HG03139 (cell line): ENCODE measurements at regions not wholly inside any gene's neighbourhood (a gene's known extent, or its start where the extent isn't known, plus 50 kb on each side); places are given as distances from the start of the nearest gene placed in this dataset.

Source experiments
- ATAC-seq: cut with Tn5 transposase; IDR thresholded peaks from one replicate; pipeline ENCODE4 v1.9.1; 2021; ENCODE audit not compliant: unreplicated experiment

- ATAC-seq: no peak
Observed at GRCh38 chr10:78794736-78795455, 273.9 kb upstream of the ZMIZ1 start.

- ATAC-seq: no peak
Observed at GRCh38 chr10:78798976-78799730, 269.6 kb upstream of the ZMIZ1 start.

- no peak for ATAC-seq
Observed at GRCh38 chr10:78800006-78800405, 268.8 kb upstream of the ZMIZ1 start.

GRCh38 chr10:78800535-78801320 lies 268.0 kb upstream of the ZMIZ1 start:
- no peak for ATAC-seq

GRCh38 chr10:78802431-78802830 lies 266.3 kb upstream of the ZMIZ1 start:
- ATAC-seq: no peak

GRCh38 chr10:78802866-78803265 lies 265.9 kb upstream of the ZMIZ1 start:
- no peak for ATAC-seq

GRCh38 chr10:78803710-78804109 lies 265.1 kb upstream of the ZMIZ1 start:
- ATAC-seq: no peak

GRCh38 chr10:78804411-78805032 lies 264.2 kb upstream of the ZMIZ1 start:
- ATAC-seq: no peak

GRCh38 chr10:78805176-78805575 lies 263.6 kb upstream of the ZMIZ1 start:
- ATAC-seq: no peak

- no peak for ATAC-seq
Observed at GRCh38 chr10:78806681-78807221, 262.0 kb upstream of the ZMIZ1 start.

GRCh38 chr10:78807504-78808203 lies 261.1 kb upstream of the ZMIZ1 start:
- ATAC-seq: no peak

GRCh38 chr10:78808286-78808685 lies 260.5 kb upstream of the ZMIZ1 start:
- no peak for ATAC-seq

- ATAC-seq: no peak
Observed at GRCh38 chr10:78808736-78809367, 259.9 kb upstream of the ZMIZ1 start.

GRCh38 chr10:78811174-78811573 lies 257.6 kb upstream of the ZMIZ1 start:
- ATAC-seq: no peak

- ATAC-seq: no peak
Observed at GRCh38 chr10:78812571-78813318, 256.0 kb upstream of the ZMIZ1 start.

- no peak for ATAC-seq
Observed at GRCh38 chr10:78813526-78813925, 255.2 kb upstream of the ZMIZ1 start.

- ATAC-seq: no peak
Observed at GRCh38 chr10:78813998-78814399, 254.8 kb upstream of the ZMIZ1 start.

GRCh38 chr10:78814407-78814806 lies 254.4 kb upstream of the ZMIZ1 start:
- ATAC-seq: no peak

- ATAC-seq: no peak
Observed at GRCh38 chr10:78815702-78816334, 252.9 kb upstream of the ZMIZ1 start.
